ENCODE measurements at regions not wholly inside any gene's neighbourhood (a gene's known extent, or its start where the extent isn't known, plus 50 kb on each side); places are given as distances from the start of the nearest gene placed in this dataset.
A peak's percentile ranks its signal among the peaks of the same experiment; 100 is the strongest.

GRCh38 chr12:69157023-69157655 is 82.2 kb upstream of the CPSF6 start (continued):
- TF ChIP-seq MYC (IDR thresholded peaks at IDR 0.05; ENCODE audit: insufficient read depth, insufficient read length, insufficient replicate concordance, low read length, severe bottlenecking), result no peak
- TF ChIP-seq NBN (IDR thresholded peaks at IDR 0.05), result 0 out of 2 replicates have a peak, but pooled peaks have one; percentile 45

- FAIRE-seq, result peak; percentile 74
- TF ChIP-seq BRCA1 (IDR thresholded peaks at IDR 0.05; ENCODE audit: low read depth, low read length), result no peak
- no peak for TF ChIP-seq ZNF207 (IDR thresholded peaks at IDR 0.05; ENCODE audit: borderline replicate concordance)
- TF ChIP-seq ETV6 (conservative IDR thresholded peaks at IDR 0.05 in 1 of 2, IDR thresholded peaks at IDR 0.05 in 1 of 2; ENCODE audit: borderline replicate concordance in 1 of 2, low read depth in 1 of 2), result no peak
- no peak for TF ChIP-seq TAF1 (IDR thresholded peaks at IDR 0.05; ENCODE audit: borderline replicate concordance, low read depth, low read length)
- no peak for TF ChIP-seq BCLAF1 (IDR thresholded peaks at IDR 0.05)
- no peak for TF ChIP-seq ZZZ3 (IDR thresholded peaks at IDR 0.05; ENCODE audit: control insufficient read depth, insufficient read length, low read depth)
- no peak for TF ChIP-seq E4F1 (IDR thresholded peaks at IDR 0.05; ENCODE audit: borderline replicate concordance, partially characterized antibody)
- TF ChIP-seq SUZ12 (IDR thresholded peaks at IDR 0.05; ENCODE audit: unreplicated experiment), result no peak
- TF ChIP-seq SRF (IDR thresholded peaks at IDR 0.05; ENCODE audit: low read depth in 2 of 2, low read length in 2 of 2), result no peak
- TF ChIP-seq GABPA (IDR thresholded peaks at IDR 0.05; ENCODE audit: low read depth), result no peak
- peak; percentile 92 to 93 for TF ChIP-seq BHLHE40 (IDR thresholded peaks at IDR 0.05; ENCODE audit: borderline replicate concordance in 1 of 2, low read depth in 2 of 2, low read length in 1 of 2)
- TF ChIP-seq HSF1 (IDR thresholded peaks at IDR 0.05; ENCODE audit: low read depth, low read length), result no peak
Observed at GRCh38 chr12:69161829-69162228, 77.5 kb upstream of the CPSF6 start.

More at GRCh38 chr12:69161829-69162228, 77.5 kb upstream of the CPSF6 start:
- no peak overlapping the region for H3K27ac ChIP-seq (ENCODE audit: control insufficient read depth, insufficient read depth)
- ChIA-PET SMC1A (ENCODE audit: uncharacterized antibody, unreplicated experiment) (interaction anchor here (0.8 to 2.8 kb wide), 5 partner anchors 27 to 104 kb away, joined by 3 to 17 read pairs (median 6); no protein-coding TSS in a partner anchor), RAD21 (ENCODE audit: unreplicated experiment) (interaction anchor here (1.0 to 1.4 kb wide), 3 partner anchors 80 to 91 kb away, joined by 3 to 6 read pairs (median 4); no protein-coding TSS in a partner anchor), CTCF (interaction anchor here (0.5 to 2.1 kb wide), 3 partner anchors 91 to 288 kb away, joined by 3 to 11 read pairs (median 7); no protein-coding TSS in a partner anchor), POLR2A (interaction anchor here (0.6 to 1.3 kb wide), 2 partner anchors 20 to 86 kb away, joined by 3 to 4 read pairs; no protein-coding TSS in a partner anchor)
- H3K9me3 ChIP-seq (replicated peaks; ENCODE audit: control insufficient read depth, insufficient read depth, low read length), result no peaks in the 10 kb centered on the region
- H3K9ac ChIP-seq (ENCODE audit: control insufficient read depth, insufficient read depth, low read length), result no peak overlapping the region
- peak; percentile 87 for ATAC-seq
- H3K4me2 ChIP-seq (ENCODE audit: control insufficient read depth, insufficient read depth), result peak overlapping the region; percentile 28; the same call in 1 of the 2 replicates
- no peaks in the 10 kb centered on the region for H3K79me2 ChIP-seq (ENCODE audit: control insufficient read depth, insufficient read depth, low read length)
- H3K36me3 ChIP-seq (ENCODE audit: control insufficient read depth in 2 of 2, insufficient read depth in 2 of 2, low read length in 1 of 2), result no peaks in the 10 kb centered on the region
- 0% methylated on average over 2 of the region's 2 CpGs for WGBS (ENCODE audit: insufficient coverage, insufficient replicate concordance, low lambda C conversion rate, missing lambda C conversion rate)
- H3K4me1 ChIP-seq (ENCODE audit: control insufficient read depth, insufficient read depth, low read length), result peaks cover 16% of the 10 kb centered on the region
- intact Hi-C loops (cut with micrococcal nuclease; ENCODE audit: unreplicated experiment), result no loop called here
- no TSS peak for BruUV-seq (replicated peaks)
- no peak overlapping the region for H3K4me3 ChIP-seq
- peak overlapping the region; percentile 28 for H2AFZ ChIP-seq (ENCODE audit: control insufficient read depth, low read depth, low read length)
- no peaks in the 10 kb centered on the region for H4K20me1 ChIP-seq (ENCODE audit: control insufficient read depth, insufficient read depth)
- in situ Hi-C loops (cut with MboI), result loop anchor here (5.0 kb wide), 1 partner anchor 85 kb away; no protein-coding TSS in a partner anchor
- H3K27me3 ChIP-seq (replicated peaks in 1 of 2; ENCODE audit: control insufficient read depth in 2 of 2, insufficient read depth in 2 of 2, low read length in 1 of 2), result no peaks in the 10 kb centered on the region
- peak; percentile 83 for DNase-seq (ENCODE audit: low read depth, low spot score)
